ENCODE measurements at regions not wholly inside any gene's neighbourhood (a gene's known extent, or its start where the extent isn't known, plus 50 kb on each side); places are given as distances from the start of the nearest gene placed in this dataset.

- no peak overlapping the region for H3K4me3 ChIP-seq (ENCODE audit: extremely low read depth in 1 of 4, insufficient read depth in 2 of 4, low read depth in 3 of 4, low read length in 4 of 4)
- no peak overlapping the region for H2BK20ac ChIP-seq (ENCODE audit: low read length)
- DNase-seq (ENCODE audit: low read depth in 1 of 2, low spot score in 2 of 2) (no peak), FAIRE-seq (no peak)
- no peak overlapping the region for H3K14ac ChIP-seq (ENCODE audit: insufficient read length)
- no peak overlapping the region for H4K5ac ChIP-seq (ENCODE audit: insufficient read length, low read depth, low read length)
- H3K23ac ChIP-seq (ENCODE audit: insufficient read length) = no peak overlapping the region
- ChIA-PET CTCF (ENCODE audit: partially characterized antibody) (interaction anchor here (1.0 to 2.6 kb wide), 3 partner anchors 9 to 201 kb away, joined by 3 to 10 read pairs (median 3); no protein-coding TSS in a partner anchor), POLR2A (ENCODE audit: partially characterized antibody) (no interaction called here)
- H3K27me3 ChIP-seq (replicated peaks in 1 of 4; ENCODE audit: control insufficient read depth in 3 of 4, extremely low read depth in 1 of 4, insufficient read depth in 3 of 4, low read length in 3 of 4) = no peaks in the 10 kb centered on the region
- WGBS, 2 experiments (ENCODE audit: extremely low coverage in 1 of 2, insufficient coverage in 1 of 2, insufficient read length in 1 of 2, insufficient replicate concordance in 2 of 2, low coverage in 1 of 2, low lambda C conversion rate in 2 of 2, missing lambda C conversion rate in 1 of 2) = 96% methylated on average over 3 of the region's 3 CpGs; no CpG with 5 or more reads in 1 of the 2 experiments
- H2AFZ ChIP-seq (ENCODE audit: low read length) = no peak overlapping the region
- no peaks in the 10 kb centered on the region for H3K36me3 ChIP-seq (ENCODE audit: control insufficient read depth in 2 of 4, insufficient read depth in 4 of 4, low read length in 3 of 4)
- no peaks in the 10 kb centered on the region for H3K23me2 ChIP-seq (ENCODE audit: low read depth, low read length)
- H4K91ac ChIP-seq (replicated peaks; ENCODE audit: insufficient read length, low read length) = no peak overlapping the region
- H3K9me3 ChIP-seq (ENCODE audit: insufficient read depth in 2 of 2, low read depth in 1 of 2, low read length in 1 of 2) = no peaks in the 10 kb centered on the region
- H3K56ac ChIP-seq (replicated peaks; ENCODE audit: insufficient read length, low read depth, low read length) = no peak overlapping the region
- H4K8ac ChIP-seq (ENCODE audit: extremely low read depth, insufficient read depth, low read length) = no peak overlapping the region
- no peak overlapping the region for H3K9ac ChIP-seq (replicated peaks in 1 of 4; ENCODE audit: extremely low read depth in 1 of 4, low read depth in 3 of 4, low read length in 3 of 4)
- no peaks in the 10 kb centered on the region for H3K79me1 ChIP-seq (ENCODE audit: low read depth, low read length)
- no peak overlapping the region for H2BK120ac ChIP-seq (replicated peaks; ENCODE audit: low read depth, low read length)
- H3K4me2 ChIP-seq (ENCODE audit: insufficient read depth in 1 of 2, low read depth in 2 of 2, low read length in 2 of 2) = no peak overlapping the region
- no peak overlapping the region for H2BK5ac ChIP-seq (ENCODE audit: low read depth, low read length)
- no peak overlapping the region for H3K27ac ChIP-seq (ENCODE audit: low read depth, low read length)
- no peaks in the 10 kb centered on the region for H3K4me1 ChIP-seq (replicated peaks in 1 of 4; ENCODE audit: control insufficient read depth in 3 of 4, insufficient read depth in 4 of 4, low read length in 3 of 4)
- no peak overlapping the region for H3K18ac ChIP-seq (ENCODE audit: extremely low read depth, low read length)
- H3K4ac ChIP-seq (replicated peaks; ENCODE audit: insufficient read length, low read depth, low read length) = no peak overlapping the region
- no peak overlapping the region for H2BK15ac ChIP-seq (ENCODE audit: low read length)
- no peaks in the 10 kb centered on the region for H4K20me1 ChIP-seq (replicated peaks in 1 of 2; ENCODE audit: control insufficient read depth in 1 of 2, insufficient read depth in 2 of 2, low read length in 2 of 2)
- no peak overlapping the region for H2BK12ac ChIP-seq (ENCODE audit: low read depth, low read length)
- no peaks in the 10 kb centered on the region for H3K79me2 ChIP-seq (ENCODE audit: control insufficient read depth in 1 of 2, insufficient read depth in 2 of 2, low read length in 2 of 2)
- no peak overlapping the region for H2AK5ac ChIP-seq (ENCODE audit: low read depth, low read length)
- TF ChIP-seq JUND (IDR thresholded peaks at IDR 0.05; ENCODE audit: low read length) = no peak
- no peak for TF ChIP-seq JUN (IDR thresholded peaks at IDR 0.05; ENCODE audit: low read depth, low read length)
- no peak for TF ChIP-seq EP300 (IDR thresholded peaks at IDR 0.05; ENCODE audit: borderline replicate concordance in 1 of 2, low read depth in 2 of 2, low read length in 2 of 2)
Measured at GRCh38 chr5:173835131-173835530, 53.0 kb upstream of the CPEB4 start.
